Ovary (tissue), 3 donors: ENCODE measurements at regions not wholly inside any gene's neighbourhood (a gene's known extent, or its start where the extent isn't known, plus 50 kb on each side); places are given as distances from the start of the nearest gene placed in this dataset.
"Not testable (repeated sequence)": the region's sequence is repeated elsewhere in the genome, so short reads cannot be mapped to it uniquely, and the experiment has no call there.

Experiments used
- CTCF ChIP-seq, 3 donors: fragments of 450-650 bp in 2 of 3; fragments of 200-600 bp in 1 of 3; IDR thresholded peaks; one replicate each; pipeline versions ENCODE4 v1.5.1 to v1.8.0; 2016 to 2022; ENCODE audit warnings: antibody characterized with exemption in 3 of 3, mild to moderate bottlenecking in 1 of 3
- EP300 ChIP-seq: sonication (generic); formaldehyde crosslinking; IDR thresholded peaks from one replicate; pipeline ENCODE4 v1.6.1; 2017; ENCODE audit warnings: antibody characterized with exemption
- POLR2A ChIP-seq: fragments of 450-650 bp; IDR thresholded peaks from one replicate; pipeline ENCODE4 v1.6.1; 2017; ENCODE audit warnings: antibody characterized with exemption, mild to moderate bottlenecking, moderate library complexity
- donor health status: DM: no; HTN: no; CAD: no.

- not testable (repeated sequence) for TF ChIP-seq CTCF (IDR thresholded peaks at IDR 0.05); POLR2A; EP300
These were observed 94.2 kb downstream of the NPIPB11 start for GRCh38 chr16:29312345-29312675.
